MCF 10A (cell line): ENCODE measurements at regions not wholly inside any gene's neighbourhood (a gene's known extent, or its start where the extent isn't known, plus 50 kb on each side); places are given as distances from the start of the nearest gene placed in this dataset.

Experiments
- BruUV-seq: library from RNA; stranded (reverse); fragments of 400-500 nt; replicated peaks from 2 replicates; lab custom pipeline; 2021; lab: Mats Ljungman, UMichigan
- CTCF ChIA-PET: fragments of 300-600 bp; sonication (Branson Sonifier 250); formaldehyde crosslinking; extraction: SDS; loops from one replicate; lab custom pipeline; 2021; ENCODE audit warnings: antibody characterized with exemption, inconsistent platforms; lab: Yijun Ruan, JAX
- POLR2A ChIA-PET: fragments of 300-600, 350-650 bp; sonication (Branson Sonifier 250); formaldehyde crosslinking; extraction: SDS; loops from one replicate; lab custom pipeline; 2020; ENCODE audit warnings: antibody characterized with exemption, inconsistent platforms; lab: Yijun Ruan, JAX
- DNase-seq: peaks from one replicate; pipeline ENCODE4 v3.0.0-alpha.2; 2018; ENCODE audit not compliant: unreplicated experiment
- H3K27ac Mint-ChIP-seq: one replicate; pipeline ENCODE4 v1.8.0; 2022; ENCODE audit warnings: mild to moderate bottlenecking, low read depth, mixed read lengths; ENCODE audit not compliant: unreplicated experiment
- H3K27me3 Mint-ChIP-seq: one replicate; pipeline ENCODE4 v1.8.0; 2022; ENCODE audit warnings: mixed read lengths; ENCODE audit not compliant: insufficient read depth, unreplicated experiment
- H3K36me3 Mint-ChIP-seq: one replicate; pipeline ENCODE4 v1.8.0; 2022; ENCODE audit warnings: mild to moderate bottlenecking, moderate library complexity, mixed read lengths; ENCODE audit not compliant: insufficient read depth, unreplicated experiment
- H3K4me1 Mint-ChIP-seq: one replicate; pipeline ENCODE4 v1.8.0; 2022; ENCODE audit warnings: mixed read lengths; ENCODE audit not compliant: insufficient read depth, unreplicated experiment
- H3K4me3 Mint-ChIP-seq: one replicate; pipeline ENCODE4 v1.8.0; 2022; ENCODE audit warnings: mild to moderate bottlenecking, moderate library complexity, mixed read lengths; ENCODE audit not compliant: unreplicated experiment
- H3K9me3 Mint-ChIP-seq: one replicate; pipeline ENCODE4 v1.8.0; 2022; ENCODE audit warnings: mixed read lengths; ENCODE audit not compliant: unreplicated experiment
- CTCF ChIP-seq: fragments of 200-600 bp; IDR thresholded peaks from one replicate; pipeline ENCODE4 v1.8.0; 2022; ENCODE audit warnings: antibody characterized with exemption, mild to moderate bottlenecking; ENCODE audit not compliant: unreplicated experiment
- intact Hi-C: fragments of 100-400 bp; cut with micrococcal nuclease; formaldehyde crosslinking; loops from 2 replicates; pipeline ENCODE4 v1.14.1; 2022

- intact Hi-C loops, result no loop called here
- Mint-ChIP-seq H3K27ac (no peak overlapping the region), H3K27me3 (no peaks in the 10 kb centered on the region), H3K4me1 (peaks cover 14% of the 10 kb centered on the region), H3K4me3 (no peak overlapping the region), H3K9me3 (no peaks in the 10 kb centered on the region), H3K36me3 (no peaks in the 10 kb centered on the region)
- DNase-seq, result no peak
- ChIA-PET POLR2A (no interaction called here), CTCF (no interaction called here)
- BruUV-seq, result no TSS peak
- TF ChIP-seq CTCF, result no peak
These were observed 225.7 kb downstream of the BAMBI start for GRCh38 chr10:28903063-28903462.

GRCh38 chr10:28903736-28904135 lies 226.4 kb downstream of the BAMBI start:
- CTCF ChIA-PET, result no interaction called here
- H3K4me3 Mint-ChIP-seq, result no peak overlapping the region
- no peak overlapping the region for H3K27ac Mint-ChIP-seq
- TF ChIP-seq CTCF, result no peak
- H3K4me1 Mint-ChIP-seq, result peaks cover 14% of the 10 kb centered on the region
- no peaks in the 10 kb centered on the region for H3K36me3 Mint-ChIP-seq
- no TSS peak for BruUV-seq
- H3K9me3 Mint-ChIP-seq, result no peaks in the 10 kb centered on the region
- H3K27me3 Mint-ChIP-seq, result no peaks in the 10 kb centered on the region
- no peak for DNase-seq
- intact Hi-C loops, result no loop called here
- POLR2A ChIA-PET, result interaction anchor here (1.1 kb wide), 1 partner anchor 14 kb away, joined by 3 read pairs; no protein-coding TSS in a partner anchor

GRCh38 chr10:28905371-28905770 lies 228.1 kb downstream of the BAMBI start:
- DNase-seq, result no peak
- ChIA-PET CTCF (no interaction called here), POLR2A (no interaction called here)
- Mint-ChIP-seq H3K4me3 (no peak overlapping the region), H3K27ac (no peak overlapping the region), H3K36me3 (no peaks in the 10 kb centered on the region), H3K4me1 (peaks cover 12% of the 10 kb centered on the region), H3K27me3 (no peaks in the 10 kb centered on the region), H3K9me3 (no peaks in the 10 kb centered on the region)
- no TSS peak for BruUV-seq
- intact Hi-C loops, result no loop called here
- no peak for TF ChIP-seq CTCF

GRCh38 chr10:28906011-28906411 lies 228.7 kb downstream of the BAMBI start:
- POLR2A ChIA-PET, result no interaction called here
- H3K36me3 Mint-ChIP-seq, result no peaks in the 10 kb centered on the region
- H3K9me3 Mint-ChIP-seq, result no peaks in the 10 kb centered on the region
- TF ChIP-seq CTCF, result no peak
- peaks cover 8% of the 10 kb centered on the region for H3K4me1 Mint-ChIP-seq
- BruUV-seq, result no TSS peak
- intact Hi-C loops, result no loop called here
- H3K27me3 Mint-ChIP-seq, result no peaks in the 10 kb centered on the region
- no peak overlapping the region for H3K4me3 Mint-ChIP-seq
- H3K27ac Mint-ChIP-seq, result no peak overlapping the region
- CTCF ChIA-PET, result no interaction called here
- no peak for DNase-seq
